ENCODE measurements at regions not wholly inside any gene's neighbourhood (a gene's known extent, or its start where the extent isn't known, plus 50 kb on each side); places are given as distances from the start of the nearest gene placed in this dataset.

GRCh38 chr12:30014991-30015390, 231.2 kb upstream of the TMTC1 start:
- no peak for TF ChIP-seq CTCF (IDR thresholded peaks at IDR 0.05; ENCODE audit: low read depth, low read length)
- DNase-seq (ENCODE audit: extremely low read depth, low read depth) = no peak

- DNase-seq (ENCODE audit: extremely low read depth, low read depth) = no peak
These were observed 229.2 kb upstream of the TMTC1 start for GRCh38 chr12:30012816-30013450.

GRCh38 chr12:30010071-30011052, 226.6 kb upstream of the TMTC1 start:
- no peak for TF ChIP-seq CTCF (IDR thresholded peaks at IDR 0.05; ENCODE audit: low read depth, low read length)
- DNase-seq (ENCODE audit: extremely low read depth, low read depth) = no peak

More at GRCh38 chr12:30012816-30013450, 229.2 kb upstream of the TMTC1 start:
- TF ChIP-seq CTCF (IDR thresholded peaks at IDR 0.05; ENCODE audit: low read depth, low read length) = no peak

- TF ChIP-seq CTCF (IDR thresholded peaks at IDR 0.05; ENCODE audit: low read depth, low read length) = no peak
- DNase-seq (ENCODE audit: extremely low read depth, low read depth) = no peak
These were observed 222.3 kb upstream of the TMTC1 start for GRCh38 chr12:30006021-30006420.

- no peak for DNase-seq (ENCODE audit: extremely low read depth, low read depth)
- TF ChIP-seq CTCF (IDR thresholded peaks at IDR 0.05; ENCODE audit: low read depth, low read length) = no peak
These were observed 219.6 kb upstream of the TMTC1 start for GRCh38 chr12:30003321-30003720.

GRCh38 chr12:30002677-30003076, 218.9 kb upstream of the TMTC1 start:
- TF ChIP-seq CTCF (IDR thresholded peaks at IDR 0.05; ENCODE audit: low read depth, low read length) = no peak

GRCh38 chr12:30000401-30000800, 216.7 kb upstream of the TMTC1 start:
- peak; percentile 4 for DNase-seq (ENCODE audit: extremely low read depth, low read depth)
- no peak for TF ChIP-seq CTCF (IDR thresholded peaks at IDR 0.05; ENCODE audit: low read depth, low read length)

More at GRCh38 chr12:30002677-30003076, 218.9 kb upstream of the TMTC1 start:
- no peak for DNase-seq (ENCODE audit: extremely low read depth, low read depth)

All from AG09319 (cell line).